ENCODE measurements at regions not wholly inside any gene's neighbourhood (a gene's known extent, or its start where the extent isn't known, plus 50 kb on each side); places are given as distances from the start of the nearest gene placed in this dataset.

GRCh38 chr1:109845658-109846057, 65.0 kb upstream of the CSF1 start:
- in situ Hi-C loops (cut with HindIII; ENCODE audit: extremely low pct_ligation_motif_present, low pct_unique_long_range_greater_than_20kb) (no loop called here), intact Hi-C loops (cut with micrococcal nuclease; ENCODE audit: unreplicated experiment) (no loop called here)
- H3K36me3 ChIP-seq (replicated peaks in 1 of 2; ENCODE audit: control insufficient read depth in 1 of 2, insufficient read depth in 2 of 2, low read length in 2 of 2) = no peaks in the 10 kb centered on the region
- H3K27me3 ChIP-seq (ENCODE audit: control insufficient read depth in 1 of 2, insufficient read depth in 2 of 2, low read length in 2 of 2) = peaks cover 0 to 6% of the 10 kb centered on the region in 2 experiments; a peak in 3 of 5 replicates
- no peaks in the 10 kb centered on the region for H3K79me2 ChIP-seq (ENCODE audit: insufficient read depth, low read length)
- ATAC-seq (no peak), DNase-seq (ENCODE audit: low spot score) (no peak), FAIRE-seq (no peak)
- H3K4me1 ChIP-seq (ENCODE audit: insufficient read depth, low read length) = peaks cover 18% of the 10 kb centered on the region; the same call in 1 of the 2 replicates
- H3K27ac ChIP-seq (ENCODE audit: extremely low read length, insufficient read depth, low read length) = no peak overlapping the region
- 63% methylated on average over 3 of the region's 3 CpGs for WGBS (ENCODE audit: low lambda C conversion rate)
- no peak overlapping the region for H3K9ac ChIP-seq (ENCODE audit: insufficient read depth, low read depth, low read length)
- no peak overlapping the region for H3K4me3 ChIP-seq (replicated peaks in 1 of 3; ENCODE audit: insufficient read depth in 1 of 3, low read depth in 2 of 3, low read length in 3 of 3)
- H3K9me3 ChIP-seq (ENCODE audit: low read length) = no peaks in the 10 kb centered on the region
- no peaks in the 10 kb centered on the region for H4K20me1 ChIP-seq (ENCODE audit: insufficient read depth, low read length)
- ChIA-PET CTCF (ENCODE audit: low intra/inter-chr PET ratio, low total read pairs) (no interaction called here), POLR2A (no interaction called here)
- no peak overlapping the region for H3K4me2 ChIP-seq (ENCODE audit: low read depth, low read length)
- TF ChIP-seq ZNF33B (CRISPR knock-in tag; IDR thresholded peaks at IDR 0.05) (no peak), PRDM4 (CRISPR knock-in tag; IDR thresholded peaks at IDR 0.05; ENCODE audit: borderline replicate concordance) (no peak), ZNF136 (CRISPR knock-in tag; IDR thresholded peaks at IDR 0.05; ENCODE audit: low read depth) (no peak)
- no peak overlapping the region for H2AFZ ChIP-seq (ENCODE audit: low read length)
- BruUV-seq (replicated peaks) = no TSS peak

DNA sequence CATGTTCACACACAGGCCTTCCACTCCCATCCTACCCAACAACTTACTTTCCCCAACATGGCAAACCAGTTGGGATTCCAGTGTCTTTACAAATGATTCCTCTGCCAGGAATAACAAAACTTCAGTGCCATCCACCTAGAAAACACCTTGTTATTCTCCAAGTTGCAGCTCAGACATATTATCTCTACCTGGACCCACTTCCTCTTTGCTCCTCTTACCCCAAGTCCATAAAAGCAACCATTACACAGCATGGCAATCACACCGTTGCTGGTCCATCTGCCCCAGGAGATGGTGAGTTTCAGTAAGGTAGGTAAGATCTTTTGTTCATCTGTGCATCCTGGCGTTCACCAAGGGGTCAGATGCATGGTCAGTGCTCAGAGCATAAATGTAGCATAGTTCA, 66.0 kb upstream of the CSF1 start:
- FAIRE-seq (no peak), ATAC-seq (no peak), DNase-seq (ENCODE audit: low spot score) (no peak)
- peaks cover 18% of the 10 kb centered on the region; the same call in 1 of the 2 replicates for H3K4me1 ChIP-seq (ENCODE audit: insufficient read depth, low read length)
- H3K27ac ChIP-seq (ENCODE audit: extremely low read length, insufficient read depth, low read length) = no peak overlapping the region
- CTCF ChIA-PET (ENCODE audit: low intra/inter-chr PET ratio, low total read pairs) = no interaction called here
- peaks cover 0 to 6% of the 10 kb centered on the region in 2 experiments; a peak in 3 of 5 replicates for H3K27me3 ChIP-seq (ENCODE audit: control insufficient read depth in 1 of 2, insufficient read depth in 2 of 2, low read length in 2 of 2)
- H2AFZ ChIP-seq (ENCODE audit: low read length) = no peak overlapping the region
- no peaks in the 10 kb centered on the region for H3K36me3 ChIP-seq (replicated peaks in 1 of 2; ENCODE audit: control insufficient read depth in 1 of 2, insufficient read depth in 2 of 2, low read length in 2 of 2)
- H3K9me3 ChIP-seq (ENCODE audit: low read length) = no peaks in the 10 kb centered on the region
- no peaks in the 10 kb centered on the region for H3K79me2 ChIP-seq (ENCODE audit: insufficient read depth, low read length)
- no TSS peak for BruUV-seq (replicated peaks)
- POLR2A ChIA-PET = no interaction called here
- no peak overlapping the region for H3K4me3 ChIP-seq (replicated peaks in 1 of 3; ENCODE audit: insufficient read depth in 1 of 3, low read depth in 2 of 3, low read length in 3 of 3)
- H3K9ac ChIP-seq (ENCODE audit: insufficient read depth, low read depth, low read length) = no peak overlapping the region
- in situ Hi-C loops (cut with HindIII; ENCODE audit: extremely low pct_ligation_motif_present, low pct_unique_long_range_greater_than_20kb) = no loop called here
- intact Hi-C loops (cut with micrococcal nuclease; ENCODE audit: unreplicated experiment) = no loop called here
- 24% methylated on average over 2 of the region's 2 CpGs for WGBS (ENCODE audit: low lambda C conversion rate)
- H4K20me1 ChIP-seq (ENCODE audit: insufficient read depth, low read length) = no peaks in the 10 kb centered on the region
- no peak overlapping the region for H3K4me2 ChIP-seq (ENCODE audit: low read depth, low read length)
- TF ChIP-seq MED13 (CRISPR knock-in tag; IDR thresholded peaks at IDR 0.05) (no peak), ZMAT3 (CRISPR knock-in tag; conservative IDR thresholded peaks at IDR 0.05) (no peak), SPEN (CRISPR knock-in tag; IDR thresholded peaks at IDR 0.05; ENCODE audit: low read depth) (no peak), KDM5A (IDR thresholded peaks at IDR 0.05; ENCODE audit: borderline replicate concordance, low read length) (no peak), PAWR (CRISPR knock-in tag; IDR thresholded peaks at IDR 0.05; ENCODE audit: borderline replicate concordance) (no peak), ZNF17 (CRISPR knock-in tag; IDR thresholded peaks at IDR 0.05) (no peak), ZBTB44 (CRISPR knock-in tag; IDR thresholded peaks at IDR 0.05) (no peak)
- TF ChIP-seq, protein P1, sequence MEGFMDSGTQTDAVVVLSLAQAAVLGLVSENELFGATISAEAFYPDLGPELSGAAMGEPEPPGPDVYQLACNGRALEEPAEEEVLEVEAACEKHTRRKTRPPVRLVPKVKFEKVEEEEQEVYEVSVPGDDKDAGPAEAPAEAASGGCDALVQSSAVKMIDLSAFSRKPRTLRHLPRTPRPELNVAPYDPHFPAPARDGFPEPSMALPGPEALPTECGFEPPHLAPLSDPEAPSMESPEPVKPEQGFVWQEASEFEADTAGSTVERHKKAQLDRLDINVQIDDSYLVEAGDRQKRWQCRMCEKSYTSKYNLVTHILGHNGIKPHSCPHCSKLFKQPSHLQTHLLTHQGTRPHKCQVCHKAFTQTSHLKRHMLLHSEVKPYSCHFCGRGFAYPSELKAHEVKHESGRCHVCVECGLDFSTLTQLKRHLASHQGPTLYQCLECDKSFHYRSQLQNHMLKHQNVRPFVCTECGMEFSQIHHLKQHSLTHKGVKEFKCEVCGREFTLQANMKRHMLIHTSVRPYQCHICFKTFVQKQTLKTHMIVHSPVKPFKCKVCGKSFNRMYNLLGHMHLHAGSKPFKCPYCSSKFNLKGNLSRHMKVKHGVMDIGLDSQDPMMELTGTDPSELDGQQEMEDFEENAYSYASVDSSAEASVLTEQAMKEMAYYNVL (CRISPR knock-in tag; IDR thresholded peaks at IDR 0.05; ENCODE audit: borderline replicate concordance) = no peak
